ENCODE measurements at regions not wholly inside any gene's neighbourhood (a gene's known extent, or its start where the extent isn't known, plus 50 kb on each side); places are given as distances from the start of the nearest gene placed in this dataset.

DNA sequence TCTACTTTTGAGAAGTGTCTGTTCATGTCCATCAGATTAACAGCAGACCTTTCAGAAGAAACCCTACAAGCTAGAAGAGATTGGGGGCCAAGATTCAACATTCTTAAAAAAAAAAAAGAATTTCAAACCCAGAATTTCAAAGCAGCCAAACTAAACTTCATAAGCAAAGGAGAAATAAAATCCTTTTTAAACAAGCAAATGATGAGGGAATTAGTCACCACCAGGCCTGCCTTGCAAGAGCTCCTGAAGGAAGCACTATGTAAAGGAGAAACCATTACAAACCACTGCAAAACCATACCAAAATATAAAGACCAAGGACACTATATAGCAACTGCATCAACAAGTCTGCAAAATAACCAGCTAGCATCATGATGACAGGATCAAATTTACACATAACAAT, 124.6 kb upstream of the PDE4D start:
- Histone ChIP-seq H2BK120ac (ENCODE audit: low read depth, low read length, poor library complexity, severe bottlenecking) (no peak overlapping the region), H3K4ac (ENCODE audit: low read depth, low read length) (no peak overlapping the region), H3K4me2 (ENCODE audit: insufficient read depth, insufficient read length, low read length) (no peak overlapping the region), H3K23me2 (ENCODE audit: insufficient read length, low read depth, low read length, poor library complexity, severe bottlenecking) (no peaks in the 10 kb centered on the region), H3K18ac (ENCODE audit: insufficient read length, low read depth, low read length) (no peak overlapping the region), H4K91ac (ENCODE audit: insufficient read length, low read depth, low read length) (no peak overlapping the region), H3K9ac (ENCODE audit: extremely low read depth, insufficient read length, low read length) (no peak overlapping the region), H3K14ac (ENCODE audit: insufficient read depth, low read length) (no peak overlapping the region), H3K23ac (ENCODE audit: insufficient read length, low read depth, low read length) (no peak overlapping the region), H3K4me1 (ENCODE audit: insufficient read depth, low read length) (no peaks in the 10 kb centered on the region), H4K8ac (replicated peaks; ENCODE audit: insufficient read length, low read depth, low read length) (no peak overlapping the region), H2AFZ (ENCODE audit: low read length) (no peak overlapping the region), H3K27me3 (ENCODE audit: insufficient read depth, low read length) (no peaks in the 10 kb centered on the region), H2AK5ac (ENCODE audit: insufficient read length, low read length) (no peak overlapping the region), H2BK20ac (ENCODE audit: low read depth, low read length, poor library complexity, severe bottlenecking) (no peak overlapping the region), H2BK15ac (ENCODE audit: low read depth, low read length) (no peak overlapping the region), H3K56ac (ENCODE audit: insufficient read length, low read depth, low read length) (no peak overlapping the region), H3K79me1 (ENCODE audit: insufficient read depth, low read depth, low read length, poor library complexity, severe bottlenecking) (no peaks in the 10 kb centered on the region), H3T11ph (ENCODE audit: low read length) (no peak overlapping the region), H3K9me3 (ENCODE audit: control insufficient read depth, low read depth, low read length) (no peaks in the 10 kb centered on the region), H4K5ac (ENCODE audit: insufficient read length, low read depth, low read length) (no peak overlapping the region), H3K27ac (ENCODE audit: insufficient read length, low read depth, low read length) (no peak overlapping the region), H4K20me1 (ENCODE audit: control insufficient read depth, insufficient read depth, insufficient read length) (no peaks in the 10 kb centered on the region), H3K79me2 (ENCODE audit: insufficient read depth, low read length) (no peaks in the 10 kb centered on the region), H2BK12ac (ENCODE audit: insufficient read length, low read depth, low read length) (no peak overlapping the region), H2BK5ac (ENCODE audit: insufficient read length, low read length) (no peak overlapping the region)
- peaks cover 0 to 5% (median 0%) of the 10 kb centered on the region in 3 experiments; a peak in 3 of 7 replicates for H3K36me3 Mint-ChIP-seq (ENCODE audit: insufficient read depth in 1 of 3, low read depth in 3 of 3)
- H3K27ac Mint-ChIP-seq = no peak overlapping the region
- peaks cover 7% of the 10 kb centered on the region in 2 experiments; a peak in 3 of 5 replicates for H3K9me3 Mint-ChIP-seq
- peaks cover 7 to 8% of the 10 kb centered on the region in 2 experiments for H3K4me1 Mint-ChIP-seq
- no peak for DNase-seq
- TF ChIP-seq, protein P1, sequence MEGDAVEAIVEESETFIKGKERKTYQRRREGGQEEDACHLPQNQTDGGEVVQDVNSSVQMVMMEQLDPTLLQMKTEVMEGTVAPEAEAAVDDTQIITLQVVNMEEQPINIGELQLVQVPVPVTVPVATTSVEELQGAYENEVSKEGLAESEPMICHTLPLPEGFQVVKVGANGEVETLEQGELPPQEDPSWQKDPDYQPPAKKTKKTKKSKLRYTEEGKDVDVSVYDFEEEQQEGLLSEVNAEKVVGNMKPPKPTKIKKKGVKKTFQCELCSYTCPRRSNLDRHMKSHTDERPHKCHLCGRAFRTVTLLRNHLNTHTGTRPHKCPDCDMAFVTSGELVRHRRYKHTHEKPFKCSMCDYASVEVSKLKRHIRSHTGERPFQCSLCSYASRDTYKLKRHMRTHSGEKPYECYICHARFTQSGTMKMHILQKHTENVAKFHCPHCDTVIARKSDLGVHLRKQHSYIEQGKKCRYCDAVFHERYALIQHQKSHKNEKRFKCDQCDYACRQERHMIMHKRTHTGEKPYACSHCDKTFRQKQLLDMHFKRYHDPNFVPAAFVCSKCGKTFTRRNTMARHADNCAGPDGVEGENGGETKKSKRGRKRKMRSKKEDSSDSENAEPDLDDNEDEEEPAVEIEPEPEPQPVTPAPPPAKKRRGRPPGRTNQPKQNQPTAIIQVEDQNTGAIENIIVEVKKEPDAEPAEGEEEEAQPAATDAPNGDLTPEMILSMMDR (conservative IDR thresholded peaks at IDR 0.05) = no peak
- H3K4me3 Mint-ChIP-seq = no peak overlapping the region
- H3K27me3 Mint-ChIP-seq (ENCODE audit: low read depth) = no peaks in the 10 kb centered on the region

All from H9 (cell line).